ENCODE measurements at regions not wholly inside any gene's neighbourhood (a gene's known extent, or its start where the extent isn't known, plus 50 kb on each side); places are given as distances from the start of the nearest gene placed in this dataset.

- no peak for DNase-seq
Measured at GRCh38 chr13:33373624-33374023, 88.1 kb upstream of the STARD13 start.

- DNase-seq: no peak
Measured at GRCh38 chr13:33375421-33375820, 89.9 kb upstream of the STARD13 start.

- DNase-seq: no peak
Measured at GRCh38 chr13:33376212-33376611, 90.7 kb upstream of the STARD13 start.

- DNase-seq: no peak
Measured at GRCh38 chr13:33377411-33377810, 91.9 kb upstream of the STARD13 start.

- DNase-seq: no peak
Measured at GRCh38 chr13:33377825-33378224, 92.3 kb upstream of the STARD13 start.

- no peak for DNase-seq
Measured at GRCh38 chr13:33379608-33380007, 94.1 kb upstream of the STARD13 start.

GRCh38 chr13:33380487-33381079, 95.0 kb upstream of the STARD13 start:
- no peak for DNase-seq

GRCh38 chr13:33381180-33381579, 95.6 kb upstream of the STARD13 start:
- DNase-seq: no peak

GRCh38 chr13:33381906-33382305, 96.4 kb upstream of the STARD13 start:
- DNase-seq: no peak

- no peak for DNase-seq
Measured at GRCh38 chr13:33383724-33384577, 98.4 kb upstream of the STARD13 start.

- no peak for DNase-seq
Measured at GRCh38 chr13:33388286-33388998, 102.9 kb upstream of the STARD13 start.

- DNase-seq: no peak
Measured at GRCh38 chr13:33392794-33393405, 107.3 kb upstream of the STARD13 start.

- DNase-seq: no peak
Measured at GRCh38 chr13:33394294-33394932, 108.9 kb upstream of the STARD13 start.

- no peak for DNase-seq
Measured at GRCh38 chr13:33401238-33401637, 115.7 kb upstream of the STARD13 start.

GRCh38 chr13:33402975-33403374, 117.4 kb upstream of the STARD13 start:
- DNase-seq: no peak

- peak; percentile 25 for DNase-seq
Measured at GRCh38 chr13:33403807-33404362, 118.3 kb upstream of the STARD13 start.

- DNase-seq: no peak
Measured at GRCh38 chr13:33405371-33405770, 119.8 kb upstream of the STARD13 start.

GRCh38 chr13:33409673-33410510, 124.3 kb upstream of the STARD13 start:
- peak; percentile 43 for DNase-seq

- DNase-seq: no peak
Measured at GRCh38 chr13:33410619-33411018, 125.1 kb upstream of the STARD13 start.

- no peak for DNase-seq
Measured at GRCh38 chr13:33411312-33411711, 125.8 kb upstream of the STARD13 start.

GRCh38 chr13:33415822-33416221, 130.3 kb upstream of the STARD13 start:
- DNase-seq: no peak
